Gastroesophageal sphincter (tissue), 3 donors: ENCODE measurements at regions not wholly inside any gene's neighbourhood (a gene's known extent, or its start where the extent isn't known, plus 50 kb on each side); places are given as distances from the start of the nearest gene placed in this dataset.
"Not testable (repeated sequence)": the region's sequence is repeated elsewhere in the genome, so short reads cannot be mapped to it uniquely, and the experiment has no call there.

Experiments used
- EP300 ChIP-seq: sonication (generic); formaldehyde crosslinking; IDR thresholded peaks from one replicate; pipeline ENCODE4 v1.6.1; 2017; ENCODE audit warnings: antibody characterized with exemption, mild to moderate bottlenecking
- POLR2A ChIP-seq, 2 donors: fragments of 450-650 bp; IDR thresholded peaks; one replicate each; pipeline ENCODE4 v1.6.1; 2017; ENCODE audit warnings: antibody characterized with exemption in 2 of 2, mild to moderate bottlenecking in 2 of 2, moderate library complexity in 1 of 2
- POLR2AphosphoS5 ChIP-seq: sonication (generic); formaldehyde crosslinking; IDR thresholded peaks from one replicate; pipeline ENCODE4 v1.6.1; 2017; ENCODE audit warnings: antibody characterized with exemption
- TF ChIP-seq, protein P1 (sequence below), 4 experiments: fragments of 200-600 bp in 2 of 4; fragments of 450-650 bp in 2 of 4; sonication (generic) in 1 of 4; IDR thresholded peaks; one replicate each; pipeline ENCODE4 v1.5.1; 2017 to 2019; ENCODE audit warnings: antibody characterized with exemption in 4 of 4, mild to moderate bottlenecking in 2 of 4, moderate library complexity in 2 of 4

DNA sequence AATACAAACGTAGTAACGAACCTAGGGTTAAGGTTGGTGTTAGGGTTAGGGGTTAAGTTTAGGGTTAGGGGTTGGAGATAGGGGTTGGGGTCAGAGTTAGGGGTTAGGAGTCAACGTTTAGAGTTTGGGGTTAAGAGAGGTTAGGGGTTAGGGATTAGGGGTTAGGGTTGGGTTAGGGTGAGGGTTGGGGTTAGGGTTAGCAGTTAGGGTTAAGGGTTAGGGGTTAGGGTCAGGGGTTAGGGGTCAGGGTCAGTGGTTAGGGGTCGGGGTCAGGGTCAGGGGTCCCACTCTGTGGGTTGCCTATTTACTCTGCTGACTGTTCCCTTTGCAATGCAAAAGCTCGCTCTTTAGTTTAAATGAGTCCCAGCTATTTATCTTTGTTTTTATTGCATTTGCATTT, 275.5 kb downstream of the CCDC74A start:
- TF ChIP-seq, protein P1, sequence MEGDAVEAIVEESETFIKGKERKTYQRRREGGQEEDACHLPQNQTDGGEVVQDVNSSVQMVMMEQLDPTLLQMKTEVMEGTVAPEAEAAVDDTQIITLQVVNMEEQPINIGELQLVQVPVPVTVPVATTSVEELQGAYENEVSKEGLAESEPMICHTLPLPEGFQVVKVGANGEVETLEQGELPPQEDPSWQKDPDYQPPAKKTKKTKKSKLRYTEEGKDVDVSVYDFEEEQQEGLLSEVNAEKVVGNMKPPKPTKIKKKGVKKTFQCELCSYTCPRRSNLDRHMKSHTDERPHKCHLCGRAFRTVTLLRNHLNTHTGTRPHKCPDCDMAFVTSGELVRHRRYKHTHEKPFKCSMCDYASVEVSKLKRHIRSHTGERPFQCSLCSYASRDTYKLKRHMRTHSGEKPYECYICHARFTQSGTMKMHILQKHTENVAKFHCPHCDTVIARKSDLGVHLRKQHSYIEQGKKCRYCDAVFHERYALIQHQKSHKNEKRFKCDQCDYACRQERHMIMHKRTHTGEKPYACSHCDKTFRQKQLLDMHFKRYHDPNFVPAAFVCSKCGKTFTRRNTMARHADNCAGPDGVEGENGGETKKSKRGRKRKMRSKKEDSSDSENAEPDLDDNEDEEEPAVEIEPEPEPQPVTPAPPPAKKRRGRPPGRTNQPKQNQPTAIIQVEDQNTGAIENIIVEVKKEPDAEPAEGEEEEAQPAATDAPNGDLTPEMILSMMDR (IDR thresholded peaks at IDR 0.05): not testable (repeated sequence)
- not testable (repeated sequence) for TF ChIP-seq EP300; POLR2AphosphoS5; POLR2A (IDR thresholded peaks at IDR 0.05)
